Dermis microvascular lymphatic vessel endothelial cell (primary cell): ENCODE measurements at regions not wholly inside any gene's neighbourhood (a gene's known extent, or its start where the extent isn't known, plus 50 kb on each side); places are given as distances from the start of the nearest gene placed in this dataset.
"Not testable (repeated sequence)": the region's sequence is repeated elsewhere in the genome, so short reads cannot be mapped to it uniquely, and the experiment has no call there.

ENCODE experiments used
- DNase-seq, 2 donors: peaks; one replicate each; pipeline versions ENCODE4 v3.0.0 to v3.0.0-alpha.2; 2010; ENCODE audit warnings: low read depth in 2 of 2

DNA sequence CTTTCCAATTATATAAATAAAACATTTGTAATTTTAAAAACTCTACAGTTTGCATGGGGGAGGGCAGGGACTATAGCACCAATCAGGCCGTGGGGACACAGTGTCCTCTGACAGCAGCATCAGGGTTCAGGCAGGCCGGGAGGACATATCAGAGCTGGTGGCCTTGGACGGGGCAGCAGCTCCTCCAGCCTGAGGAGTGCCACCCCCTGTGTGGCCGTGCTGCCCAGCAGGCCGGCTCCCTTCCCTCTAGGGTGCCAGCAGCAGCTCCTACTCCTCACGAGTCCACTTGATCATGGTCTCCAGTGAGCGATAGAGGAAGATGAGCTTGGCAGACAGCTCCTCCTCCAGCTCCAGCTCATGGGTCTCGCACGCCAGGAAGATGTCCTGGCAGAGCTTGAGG, 144.0 kb upstream of the PHACTR3 start:
- no peak for DNase-seq

DNA sequence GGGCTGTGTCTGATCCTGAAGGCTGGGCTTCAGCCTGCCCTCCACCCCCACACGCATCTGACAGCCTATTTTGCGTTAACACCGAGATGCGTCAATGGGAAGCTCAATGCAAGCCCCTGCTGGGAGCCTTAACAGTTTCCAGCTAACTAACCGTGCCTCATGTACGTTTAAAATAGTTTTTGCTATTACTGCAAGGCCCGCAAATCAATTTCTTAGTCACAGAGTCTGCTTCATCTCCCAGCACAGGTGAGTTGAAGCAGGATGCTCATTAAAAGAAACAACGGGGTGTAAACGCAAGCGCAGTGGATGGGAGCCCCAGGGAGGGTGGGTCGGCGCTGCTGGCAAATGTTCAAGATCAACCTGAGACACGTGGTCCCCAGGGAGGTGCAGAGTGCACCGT, 142.8 kb upstream of the PHACTR3 start:
- no peak for DNase-seq

GRCh38 chr20:59462249-59462648, 142.1 kb upstream of the PHACTR3 start:
- DNase-seq = no peak

GRCh38 chr20:59463541-59463940, 140.8 kb upstream of the PHACTR3 start:
- no peak for DNase-seq

DNA sequence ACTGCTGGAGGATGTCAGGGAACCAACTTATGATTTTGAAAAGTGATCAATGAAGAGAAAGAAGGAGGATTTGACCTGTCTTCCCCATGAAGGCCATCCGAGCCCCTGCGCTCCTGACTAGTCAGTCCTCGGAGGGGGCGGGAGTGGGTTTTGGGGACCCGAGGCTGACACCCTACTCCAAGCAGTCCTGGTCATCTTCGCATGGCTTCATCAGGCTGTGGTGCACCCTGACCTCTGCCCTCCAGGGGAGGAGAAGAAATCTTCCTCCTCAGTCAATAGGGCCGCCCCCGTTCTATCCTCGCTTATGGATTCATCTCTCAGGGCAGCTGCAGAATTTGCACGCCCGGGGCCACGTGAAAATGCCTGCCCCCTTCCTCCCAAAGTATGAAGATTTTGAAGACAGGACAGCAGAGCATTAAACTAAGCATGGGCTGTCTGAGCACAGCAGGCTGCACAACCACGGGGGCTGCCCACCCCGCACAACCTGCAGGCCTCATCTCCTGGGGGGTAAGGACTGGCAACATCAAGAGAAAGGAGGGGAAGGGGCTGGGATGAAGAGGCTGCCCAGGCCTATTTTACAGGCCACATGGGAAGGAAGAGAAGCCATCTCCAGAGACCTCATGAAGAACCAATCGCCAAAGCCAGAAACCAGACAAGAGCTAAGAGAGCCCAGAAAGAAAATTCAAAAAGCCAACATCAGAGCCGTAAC, 138.1 kb upstream of the PHACTR3 start:
- DNase-seq = no peak

GRCh38 chr20:59468831-59469230, 135.5 kb upstream of the PHACTR3 start:
- DNase-seq = no peak

DNA sequence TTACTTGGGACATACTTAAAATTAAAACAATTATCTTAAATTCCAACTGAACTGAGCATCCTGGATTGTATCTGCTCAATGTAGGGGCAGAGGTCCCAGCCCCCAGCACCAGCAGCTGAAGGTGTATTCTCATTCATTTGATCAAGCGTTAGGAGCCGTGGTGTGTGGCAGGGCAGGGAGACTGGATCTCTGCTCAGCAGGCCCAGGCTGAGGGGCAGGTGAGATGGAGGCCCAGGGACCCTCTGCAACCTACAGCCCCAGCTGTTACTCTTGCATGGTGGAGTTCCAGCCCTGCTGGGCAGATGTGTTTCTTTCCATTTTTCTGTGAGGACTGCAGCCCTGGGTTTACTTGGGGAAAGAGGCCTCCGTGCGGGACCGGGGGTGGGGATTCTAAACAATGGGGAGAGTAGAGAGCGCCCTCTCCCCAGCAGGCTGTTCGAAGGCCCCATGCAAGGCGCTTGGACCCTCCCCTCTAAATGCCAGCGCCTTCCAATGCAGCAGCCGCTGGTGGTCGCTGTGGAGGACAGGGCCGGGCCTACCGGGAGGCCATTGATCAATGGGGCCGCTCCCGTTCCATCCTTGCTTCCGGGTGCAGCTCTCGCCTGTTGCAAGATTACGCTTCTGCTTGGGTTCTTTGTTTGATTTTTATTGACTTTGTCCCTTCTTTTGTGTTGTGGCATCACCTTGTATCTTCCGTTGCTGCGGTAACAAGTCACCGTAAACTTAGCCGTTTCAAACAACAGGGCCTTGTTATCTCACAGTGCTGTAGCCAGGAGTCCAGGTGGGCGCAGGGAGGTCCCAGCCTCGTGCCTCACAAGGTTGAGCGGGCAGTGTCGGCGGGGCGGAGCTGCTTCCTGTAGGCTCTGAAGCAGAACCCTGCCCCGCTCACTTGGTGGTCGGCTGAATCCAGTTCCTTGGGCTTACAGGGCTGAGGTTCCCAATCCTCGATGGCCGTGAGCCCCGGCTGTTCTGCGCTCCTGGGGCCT, 134.8 kb upstream of the PHACTR3 start:
- no peak for DNase-seq

DNA sequence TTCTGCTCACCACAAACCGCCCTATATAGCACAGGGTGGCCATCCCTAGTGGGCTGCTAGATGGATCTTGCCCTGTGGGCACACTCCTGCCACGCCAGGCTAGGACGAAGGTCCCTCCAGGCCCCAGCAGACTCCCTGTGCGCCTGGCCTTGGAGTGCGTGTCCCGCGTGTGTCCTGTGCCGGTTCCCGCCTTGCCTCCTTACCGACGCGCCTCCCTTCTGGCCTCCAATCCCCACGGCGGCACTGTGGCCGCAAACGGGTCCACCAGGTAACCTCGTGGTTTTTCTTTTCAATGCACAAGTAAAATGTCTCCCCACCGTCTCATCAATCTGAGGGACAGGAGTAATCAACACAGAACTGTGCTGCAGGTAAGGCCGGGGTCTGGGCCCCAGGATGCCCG, 133.8 kb upstream of the PHACTR3 start:
- no peak for DNase-seq

- no peak for DNase-seq
These were observed 132.5 kb upstream of the PHACTR3 start for GRCh38 chr20:59471653-59472421.

DNA sequence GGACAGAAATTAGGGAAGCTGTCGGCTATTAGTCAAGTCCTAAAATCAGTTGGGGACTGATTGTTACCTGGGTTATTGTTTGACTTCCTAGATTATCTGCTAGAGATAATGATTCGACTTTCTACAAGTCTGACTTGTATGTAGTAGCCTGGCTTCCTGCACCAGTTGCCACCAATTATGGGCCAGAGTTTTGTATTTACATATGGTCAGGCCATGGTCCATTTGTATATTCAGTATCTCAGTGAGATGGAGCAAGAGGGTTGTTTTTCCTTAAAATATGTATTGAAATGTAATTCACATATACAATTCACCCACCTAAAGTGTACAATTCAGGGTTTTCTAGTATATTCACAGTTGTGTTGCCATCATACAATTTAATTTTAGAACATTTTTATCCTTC, 130.6 kb upstream of the PHACTR3 start:
- no peak for DNase-seq

DNA sequence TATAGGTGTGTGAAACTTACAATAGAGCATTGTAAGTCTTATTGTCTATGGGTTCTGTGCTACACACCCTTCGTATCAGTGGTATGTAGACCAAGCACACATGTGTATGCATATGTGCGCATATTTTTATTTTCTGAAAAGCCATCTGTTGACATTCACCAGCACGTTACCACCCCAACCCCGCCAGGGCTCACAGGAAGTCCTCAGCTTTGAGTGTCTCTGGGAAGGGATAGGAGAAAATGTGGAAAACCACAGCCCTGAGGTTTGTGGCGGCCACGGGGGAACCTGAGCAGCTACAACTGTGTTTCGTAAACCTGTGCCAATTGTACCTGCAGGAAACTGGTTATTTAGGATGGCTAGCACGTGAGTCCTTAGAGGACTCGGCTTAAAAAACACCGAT, 123.3 kb upstream of the PHACTR3 start:
- DNase-seq = no peak

GRCh38 chr20:59481477-59482018, 122.8 kb upstream of the PHACTR3 start:
- DNase-seq = no peak

- no peak for DNase-seq
These were observed 121.8 kb upstream of the PHACTR3 start for GRCh38 chr20:59482351-59483187.

- no peak for DNase-seq
These were observed 120.9 kb upstream of the PHACTR3 start for GRCh38 chr20:59483481-59483880.

DNA sequence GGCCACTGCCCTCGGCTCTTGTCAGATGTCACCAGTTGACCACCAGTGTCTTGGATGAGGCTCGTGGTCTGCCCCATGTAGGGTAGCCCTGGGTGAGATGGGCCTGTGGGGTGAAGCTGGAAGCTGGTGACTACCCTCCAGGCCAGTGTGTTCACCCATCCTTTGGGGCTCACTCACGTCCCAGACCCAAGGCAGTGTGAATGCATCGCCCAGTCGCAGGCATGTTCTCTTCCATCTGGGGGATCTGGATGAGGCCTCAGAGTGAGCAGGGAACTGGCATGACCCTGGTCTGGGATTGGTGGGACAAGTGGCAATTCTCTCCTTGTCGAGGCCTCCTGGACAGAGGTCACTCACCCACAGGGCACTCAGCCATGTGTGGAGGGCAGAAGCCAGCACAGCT, 120.1 kb upstream of the PHACTR3 start:
- DNase-seq = no peak

DNA sequence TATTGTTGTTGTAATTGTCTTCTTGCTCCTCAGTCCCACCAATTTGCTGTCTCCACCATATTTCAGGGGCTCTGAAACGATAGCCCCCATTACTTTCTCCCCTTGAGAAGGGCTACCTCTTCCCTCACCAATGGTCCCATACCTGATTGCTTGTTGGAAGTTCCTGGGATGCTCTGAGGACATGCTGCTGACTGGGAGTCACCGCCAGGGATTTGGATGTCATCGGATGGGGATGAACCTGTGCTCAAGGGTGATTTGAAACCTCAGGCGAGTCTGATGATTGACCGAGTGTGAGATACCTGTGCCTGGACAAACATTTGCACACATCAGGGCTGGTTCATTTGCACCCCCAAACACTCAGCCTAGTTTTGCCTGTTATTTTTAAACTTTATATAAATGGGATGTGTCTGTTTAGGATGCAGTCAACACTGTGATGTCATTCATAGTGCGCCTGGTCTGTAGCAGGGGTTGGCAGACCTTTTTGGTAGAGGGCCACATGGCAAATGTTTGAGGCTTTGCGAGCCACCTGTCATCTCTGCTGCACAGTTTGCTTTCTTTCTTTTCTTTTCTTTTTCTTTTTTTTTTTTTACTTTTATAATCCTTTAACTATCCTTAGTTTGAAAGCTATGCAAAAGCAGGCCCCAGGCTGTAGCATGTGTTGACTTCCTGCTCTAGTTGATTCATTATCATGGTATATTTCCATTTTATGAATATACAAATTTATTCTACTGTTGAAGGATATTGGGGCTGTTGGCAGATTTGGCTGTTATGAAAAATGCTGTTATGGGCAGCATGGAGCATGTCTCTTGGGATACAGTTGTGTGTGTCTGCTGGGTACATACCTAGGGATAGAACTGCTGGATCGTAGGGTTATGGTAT, 118.5 kb upstream of the PHACTR3 start:
- no peak for DNase-seq

DNA sequence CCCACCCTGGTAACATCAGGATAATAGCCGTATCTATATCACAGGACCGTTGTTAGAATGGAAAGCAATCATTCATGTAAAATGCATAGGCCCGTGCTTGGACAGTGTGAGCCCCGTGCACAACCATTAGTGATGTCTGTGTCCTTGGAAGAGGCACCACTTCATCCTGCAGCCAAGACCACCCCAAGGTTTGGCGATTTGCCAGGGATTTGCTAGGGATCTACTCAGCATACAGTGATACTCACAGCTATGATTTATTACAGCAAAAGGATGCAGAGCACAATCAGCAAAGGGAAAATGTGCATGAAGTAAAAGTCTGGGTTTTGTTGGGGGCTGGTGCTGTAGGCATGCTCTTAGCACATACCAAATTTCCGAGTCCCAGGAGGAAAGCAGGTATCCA, 115.9 kb upstream of the PHACTR3 start:
- not testable (repeated sequence) for DNase-seq

- not testable (repeated sequence) for DNase-seq
These were observed 113.9 kb upstream of the PHACTR3 start for GRCh38 chr20:59490196-59491004.

GRCh38 chr20:59491884-59492283, 112.5 kb upstream of the PHACTR3 start:
- no peak for DNase-seq
